HG03045 (cell line): ENCODE measurements at regions not wholly inside any gene's neighbourhood (a gene's known extent, or its start where the extent isn't known, plus 50 kb on each side); places are given as distances from the start of the nearest gene placed in this dataset.
A peak's percentile ranks its signal among the peaks of the same experiment; 100 is the strongest.
"Not testable (repeated sequence)": the region's sequence is repeated elsewhere in the genome, so short reads cannot be mapped to it uniquely, and the experiment has no call there.

Experiments
- ATAC-seq: cut with Tn5 transposase; IDR thresholded peaks from one replicate; pipeline ENCODE4 v1.9.1; 2021; ENCODE audit warnings: mild to moderate bottlenecking, moderate library complexity; ENCODE audit not compliant: unreplicated experiment

DNA sequence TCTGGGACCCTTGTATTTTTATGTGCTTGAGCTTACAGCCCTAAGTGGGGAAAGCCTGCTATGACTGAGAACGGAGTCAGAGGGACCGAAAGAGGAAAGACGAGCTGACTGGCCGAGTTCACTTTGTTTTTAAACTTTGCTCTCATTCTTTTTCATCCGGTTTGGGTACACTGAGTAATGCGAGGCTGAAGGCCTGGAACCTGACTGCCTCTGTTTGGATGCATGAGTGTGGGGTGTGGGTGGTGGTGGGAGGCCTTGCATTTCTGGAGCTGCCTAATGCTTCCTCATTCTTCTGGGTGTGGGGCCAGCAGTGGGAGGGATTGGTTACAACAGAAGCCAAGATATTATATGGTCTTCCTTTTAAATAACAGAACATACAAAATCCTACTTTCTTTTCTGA, 155.5 kb downstream of the BUB3 start:
- ATAC-seq: no peak

DNA sequence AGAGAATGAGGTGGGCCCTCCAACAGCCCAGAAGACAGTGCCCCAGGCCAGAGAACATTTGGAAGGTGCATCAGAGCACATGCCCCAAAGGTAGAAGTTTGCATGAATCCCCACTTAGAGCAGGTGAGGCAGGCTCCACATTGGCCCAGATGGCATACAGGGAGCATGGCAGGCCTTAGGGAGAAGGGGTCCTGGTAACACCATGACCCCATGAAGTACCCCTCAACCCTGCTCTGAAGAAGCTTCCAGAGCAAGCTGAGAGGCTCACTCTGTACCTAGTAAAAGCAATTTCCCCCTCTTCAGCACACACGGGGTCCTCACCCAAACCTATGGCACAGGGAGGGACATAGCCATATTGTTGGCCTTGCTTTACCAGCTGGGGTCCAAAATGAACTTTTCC, 162.6 kb downstream of the BUB3 start:
- ATAC-seq: no peak

DNA sequence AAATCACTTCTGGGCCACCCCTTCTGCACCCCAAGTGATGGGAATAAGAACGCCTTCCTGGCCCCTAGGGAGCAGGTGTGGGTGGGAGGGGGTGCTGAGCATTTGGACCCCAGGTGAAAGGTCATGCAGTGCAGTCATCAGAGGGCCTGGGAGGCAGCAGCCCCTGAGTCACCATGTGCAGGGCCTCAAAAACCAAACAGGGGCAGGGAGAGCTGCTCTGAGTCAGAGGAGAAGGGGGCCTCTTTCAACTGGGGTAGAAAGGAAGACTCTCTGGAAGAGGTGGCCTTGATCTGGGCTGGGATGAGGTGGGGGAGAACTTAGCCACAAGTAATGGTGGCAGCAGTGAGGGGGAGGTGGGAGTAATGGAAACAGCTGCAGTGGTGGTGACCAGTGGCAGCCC, 164.3 kb downstream of the BUB3 start:
- no peak for ATAC-seq

DNA sequence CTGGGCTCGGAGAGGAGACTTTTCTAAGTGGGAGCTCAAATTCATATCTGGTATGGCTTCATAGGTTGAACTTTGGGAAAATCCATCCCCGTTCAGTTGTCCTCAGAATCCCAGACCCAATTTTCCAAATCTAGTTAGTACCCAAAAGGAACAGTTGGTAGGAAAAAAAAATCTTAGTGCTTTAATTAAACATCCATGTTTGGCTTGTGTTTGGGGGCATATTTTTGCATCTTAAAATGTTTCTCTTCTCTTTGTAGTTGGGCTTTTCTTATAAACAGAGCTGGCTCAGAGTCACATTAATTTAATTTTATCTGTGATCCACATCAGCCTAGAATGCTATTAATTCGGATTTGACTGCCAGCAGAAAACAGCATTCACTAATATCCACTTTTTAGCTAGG, 165.9 kb downstream of the BUB3 start:
- ATAC-seq: no peak

DNA sequence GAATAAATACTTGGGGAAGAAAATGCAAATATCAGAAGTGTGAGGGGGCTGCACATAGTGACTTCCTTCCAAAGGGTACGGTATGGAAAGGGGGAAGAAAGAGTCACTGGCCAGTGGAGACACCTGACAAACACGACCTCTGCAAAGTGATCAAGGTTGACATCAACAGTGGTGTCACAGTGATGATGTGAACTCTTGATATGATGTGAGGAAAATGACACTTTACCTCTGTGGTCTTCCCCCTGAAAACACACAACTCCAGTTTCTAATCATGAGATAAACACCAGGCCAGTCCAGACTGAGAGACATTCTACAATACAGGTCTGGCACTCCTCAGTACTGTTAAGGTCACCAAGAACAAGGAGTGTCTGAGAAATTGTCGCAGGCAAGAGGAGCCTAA, 169.7 kb downstream of the BUB3 start:
- no peak for ATAC-seq

DNA sequence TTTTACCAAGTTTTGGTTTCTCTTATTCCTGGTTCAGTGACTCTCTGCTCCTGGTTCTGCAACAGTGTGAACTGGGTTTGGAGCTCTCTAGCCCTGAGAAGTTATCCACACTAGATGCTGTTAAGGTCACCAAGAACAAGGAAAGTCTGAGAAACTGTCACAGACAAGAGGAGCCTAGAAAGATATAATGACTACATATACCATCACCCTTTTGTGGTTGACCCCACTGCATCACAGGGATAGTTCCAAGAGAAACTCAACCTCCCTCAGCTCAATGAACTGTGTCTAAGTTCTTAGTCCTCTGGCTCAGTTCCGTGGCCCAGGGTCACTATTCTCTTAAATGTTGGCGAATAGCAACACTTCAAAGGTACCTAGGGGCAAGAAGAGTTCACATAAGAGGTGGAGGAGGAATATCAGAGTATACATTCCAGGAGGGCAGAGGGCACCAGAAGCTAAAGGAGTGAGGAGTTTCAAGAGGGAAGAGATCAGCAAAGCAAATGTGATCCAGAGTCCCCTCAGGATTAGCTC, 171.5 kb downstream of the BUB3 start:
- ATAC-seq: no peak

DNA sequence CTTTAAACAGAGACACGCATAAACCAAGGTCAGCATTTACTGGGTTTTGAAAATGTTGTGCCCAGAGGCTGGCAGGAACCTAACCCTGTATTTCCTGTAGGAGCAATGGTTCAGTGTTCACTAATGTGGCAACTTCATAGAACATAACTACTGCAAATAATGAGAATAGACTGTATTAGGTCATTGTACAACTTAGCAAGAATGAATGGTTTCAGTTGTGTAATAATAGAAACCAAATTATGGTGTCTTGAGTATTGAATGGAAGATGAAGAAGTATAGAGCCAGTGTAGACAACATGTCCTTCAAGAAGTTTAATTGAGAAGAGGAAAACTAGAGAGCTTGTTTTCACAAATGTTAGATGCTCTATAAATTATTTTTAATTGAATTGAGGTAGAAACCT, 172.5 kb downstream of the BUB3 start:
- no peak for ATAC-seq

DNA sequence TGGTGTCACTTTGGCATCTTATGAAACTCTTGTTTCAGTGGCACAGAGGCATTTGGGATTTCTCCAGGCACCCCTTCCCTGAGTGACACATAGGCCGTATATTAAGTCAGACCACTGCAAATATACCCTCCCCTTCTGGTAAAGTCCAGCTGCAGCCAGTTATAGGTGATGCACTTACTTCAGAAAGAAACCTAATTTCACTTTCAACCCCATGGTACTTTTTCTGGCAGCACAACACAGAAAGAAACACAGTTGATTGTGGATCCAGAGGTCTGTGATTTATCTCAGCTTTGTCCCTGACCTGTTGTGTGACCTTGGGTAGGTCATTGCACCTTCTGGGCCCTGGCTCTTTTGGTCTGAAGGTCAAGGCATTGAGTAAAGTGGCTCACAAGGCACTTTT, 173.2 kb downstream of the BUB3 start:
- peak; percentile 85 for ATAC-seq

DNA sequence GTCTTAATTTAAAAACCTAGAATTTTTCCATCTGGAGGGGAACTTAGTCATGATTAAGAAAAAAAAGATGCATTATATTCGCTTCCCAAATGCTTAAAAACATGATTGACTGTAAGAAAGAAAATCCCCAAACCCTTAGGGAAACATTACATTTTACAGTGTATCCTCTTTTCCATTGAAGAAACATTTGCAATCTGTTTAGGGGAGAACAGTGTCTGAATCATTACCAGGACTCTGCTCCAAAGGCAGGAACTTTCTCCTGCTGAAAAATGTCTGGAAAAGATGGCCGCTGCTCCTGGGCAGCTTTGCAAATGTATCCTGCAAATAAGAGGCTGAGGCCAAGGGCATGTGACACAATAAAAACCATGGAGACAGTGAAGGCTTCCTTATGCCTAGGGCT, 173.7 kb downstream of the BUB3 start:
- ATAC-seq: no peak

DNA sequence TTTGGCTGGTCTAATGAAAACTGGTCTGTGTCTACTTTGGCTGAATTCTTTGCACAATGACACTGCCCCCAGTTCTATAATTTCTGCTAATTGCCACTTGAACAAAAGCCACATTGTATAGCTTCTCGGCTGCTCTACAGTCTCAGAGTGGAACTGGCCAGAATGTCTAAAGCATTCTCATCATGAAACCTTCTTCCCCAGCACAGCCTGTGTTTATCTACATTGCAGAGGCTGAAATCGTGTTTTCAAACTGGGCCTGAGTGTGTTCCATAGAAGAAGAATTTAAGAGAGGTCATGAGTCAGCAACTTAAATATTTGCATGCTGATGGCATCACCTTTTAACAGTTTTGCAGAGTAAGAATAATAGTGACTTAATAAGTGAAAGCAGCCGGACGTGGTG, 177.2 kb downstream of the BUB3 start:
- no peak for ATAC-seq

DNA sequence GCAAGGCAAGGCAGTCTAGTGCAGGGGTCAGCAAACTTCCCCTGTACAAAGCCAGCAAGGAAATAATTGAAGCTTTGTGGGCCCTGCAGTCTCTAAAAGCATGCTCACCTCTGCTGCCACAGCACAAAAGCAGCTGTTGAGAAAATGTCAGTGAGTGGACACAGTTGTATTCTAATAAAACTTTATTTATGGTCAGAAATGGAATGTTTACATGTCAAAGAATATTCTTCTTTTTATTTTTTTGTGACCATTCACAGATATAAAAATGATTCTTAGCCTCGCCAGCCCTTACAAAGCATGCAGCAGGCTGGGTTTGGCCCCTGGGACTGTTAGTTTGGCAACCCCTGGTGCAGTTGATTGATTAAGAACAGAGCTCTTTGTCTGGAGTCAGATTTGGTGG, 192.4 kb downstream of the BUB3 start:
- no peak for ATAC-seq

DNA sequence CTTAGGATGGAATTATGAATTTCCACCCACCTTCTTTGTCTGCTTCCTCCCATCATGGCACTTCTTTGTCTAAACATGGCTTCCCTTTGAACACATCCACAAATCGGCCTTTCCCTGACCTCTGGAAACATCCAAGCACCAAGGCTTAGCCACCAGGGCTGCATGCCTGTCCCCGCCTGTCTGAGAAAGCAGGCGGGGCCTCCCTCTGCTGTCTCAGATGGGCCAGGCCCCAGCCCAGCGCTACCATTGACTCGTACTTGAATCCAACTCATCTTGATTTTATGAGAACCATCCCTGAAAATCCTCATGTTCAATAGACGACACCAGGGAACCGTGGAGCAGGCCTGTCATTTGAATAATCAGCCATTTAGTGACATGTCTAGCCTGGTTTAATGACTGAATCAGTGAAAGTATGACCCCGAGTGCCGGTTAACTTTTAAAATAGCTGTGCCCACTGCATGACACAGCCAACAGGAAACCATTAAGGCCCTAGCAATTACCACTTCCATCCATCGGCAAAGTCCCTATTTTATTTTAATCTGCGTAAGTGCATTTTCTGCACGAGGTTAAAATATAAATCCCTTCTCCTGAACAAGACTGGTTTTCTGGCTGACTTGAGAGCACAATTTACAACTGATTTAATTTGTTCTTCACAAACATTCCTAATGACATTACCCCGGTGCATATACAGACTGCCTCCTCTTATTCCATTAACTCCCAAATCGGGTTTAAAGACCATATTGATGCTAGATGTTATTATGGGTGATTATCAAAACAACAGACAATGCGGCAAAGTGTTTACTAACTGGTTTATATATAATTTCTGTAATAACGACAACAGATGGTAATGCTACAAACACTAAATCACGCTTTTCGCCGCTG, 194.7 kb downstream of the BUB3 start:
- no peak for ATAC-seq

DNA sequence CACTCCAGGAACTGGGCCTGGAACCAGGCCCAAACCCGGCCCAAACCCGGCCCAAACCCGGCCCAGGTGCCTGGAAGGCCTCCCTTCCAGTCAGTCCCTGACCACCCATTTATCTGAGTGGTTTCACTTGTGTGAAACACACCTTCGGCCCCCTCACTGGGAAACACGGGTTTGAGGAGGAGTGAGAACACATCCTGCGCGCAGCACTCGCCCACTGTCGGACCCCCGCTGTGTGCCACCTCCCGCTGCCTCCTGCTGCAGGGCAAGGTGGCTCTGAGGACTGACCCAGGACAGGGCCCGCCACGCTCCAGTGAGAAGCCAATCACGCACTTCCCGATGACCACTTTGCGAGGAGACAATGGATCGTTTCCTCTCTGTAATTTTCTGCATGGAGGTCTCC, 197.5 kb downstream of the BUB3 start:
- no peak for ATAC-seq

DNA sequence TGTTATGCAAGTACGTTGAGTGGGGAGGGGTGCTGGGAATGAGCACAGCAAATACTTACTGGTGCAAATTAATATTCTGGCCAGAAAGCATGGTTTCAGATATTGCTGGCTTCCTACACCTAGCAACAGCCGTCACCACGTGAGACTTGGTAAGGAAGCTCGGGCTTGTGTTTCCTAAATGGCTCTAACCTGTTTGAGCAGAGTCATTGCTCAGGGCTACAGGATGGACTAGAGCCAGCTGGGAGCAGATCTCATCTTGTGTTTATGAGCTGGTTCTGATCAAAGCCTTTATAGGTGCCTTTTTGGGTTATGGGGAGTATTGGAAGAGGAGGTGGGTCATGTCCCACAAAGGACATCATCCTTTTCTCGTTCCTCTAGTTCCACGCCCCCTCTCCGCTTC, 200.3 kb downstream of the BUB3 start:
- no peak for ATAC-seq

DNA sequence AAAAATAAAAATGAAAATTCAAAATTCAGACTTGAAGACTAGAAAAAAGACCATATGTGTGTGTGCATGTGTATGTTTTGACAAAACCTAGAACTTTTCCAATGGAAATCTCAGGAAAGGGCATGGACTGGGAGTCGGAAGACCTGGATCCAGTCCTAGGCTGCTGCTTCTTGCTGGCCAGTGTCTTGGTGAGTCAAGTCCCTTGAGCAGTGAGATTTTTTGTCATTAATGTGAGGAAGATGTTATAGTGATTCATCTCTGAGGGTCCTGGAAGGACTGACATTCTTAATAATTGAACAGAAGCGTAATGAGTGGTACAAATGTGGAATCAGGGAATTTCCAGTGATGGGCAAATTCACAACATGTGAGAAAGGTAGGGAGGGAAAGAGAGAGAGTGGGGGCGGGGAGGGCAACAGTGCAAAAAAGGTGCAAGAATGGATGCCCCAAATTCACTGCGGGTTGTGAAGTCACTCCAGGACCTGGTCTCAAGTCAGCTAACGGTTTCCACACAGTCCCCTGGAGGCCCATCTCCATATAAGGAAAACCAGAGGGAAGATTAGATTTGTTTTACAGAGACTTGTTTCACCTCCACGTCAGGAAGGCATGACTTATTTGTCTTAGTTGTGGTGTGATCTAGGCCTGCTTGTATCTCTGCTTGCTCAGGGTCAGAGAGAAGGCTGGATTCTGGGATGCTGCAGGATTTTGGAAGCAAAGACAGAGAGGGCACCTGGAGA, 201.7 kb downstream of the BUB3 start:
- no peak for ATAC-seq

DNA sequence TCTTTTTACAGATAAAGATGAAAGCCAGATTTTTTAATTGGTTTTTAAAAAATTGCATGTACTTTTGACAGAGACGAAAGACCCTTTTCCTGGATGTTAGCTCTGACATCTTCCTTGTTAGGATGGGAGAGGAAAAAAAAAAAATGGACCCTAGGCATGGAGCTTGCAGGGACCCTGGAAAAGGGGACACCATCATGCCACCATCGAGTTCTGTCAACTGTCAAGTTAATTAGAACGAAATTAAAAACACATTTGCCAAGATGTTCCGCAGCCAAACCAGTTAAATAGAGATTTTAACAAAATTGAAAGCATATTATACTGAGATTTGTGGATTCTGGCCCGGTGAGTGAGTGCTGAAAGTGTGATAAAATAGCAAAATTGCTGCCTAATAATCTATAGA, 202.6 kb downstream of the BUB3 start:
- no peak for ATAC-seq

DNA sequence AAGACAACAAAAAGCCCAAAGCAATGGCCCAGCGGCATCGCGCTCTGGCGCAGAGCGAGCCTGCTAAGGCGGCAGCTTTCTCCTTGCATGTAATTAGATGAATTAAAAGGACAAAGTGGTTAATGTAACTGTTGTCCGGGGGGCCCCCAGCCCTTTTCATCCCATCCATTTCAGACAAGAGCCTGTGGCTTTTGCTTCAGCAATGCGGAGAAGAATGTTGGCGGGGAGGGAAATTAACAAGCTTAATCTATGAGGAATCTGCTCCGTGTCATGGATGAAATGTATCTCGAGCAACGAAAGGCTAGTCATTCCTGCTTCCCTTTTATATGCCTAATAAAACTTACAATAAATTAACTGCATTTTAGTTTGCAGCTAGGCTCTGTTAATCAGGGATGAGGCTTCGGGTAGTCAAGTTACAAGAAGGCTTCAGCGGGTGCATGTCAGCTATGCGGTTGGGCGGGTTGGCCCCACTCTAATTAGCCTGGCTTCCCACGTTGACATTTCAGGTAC, 203.3 kb downstream of the BUB3 start:
- no peak for ATAC-seq

DNA sequence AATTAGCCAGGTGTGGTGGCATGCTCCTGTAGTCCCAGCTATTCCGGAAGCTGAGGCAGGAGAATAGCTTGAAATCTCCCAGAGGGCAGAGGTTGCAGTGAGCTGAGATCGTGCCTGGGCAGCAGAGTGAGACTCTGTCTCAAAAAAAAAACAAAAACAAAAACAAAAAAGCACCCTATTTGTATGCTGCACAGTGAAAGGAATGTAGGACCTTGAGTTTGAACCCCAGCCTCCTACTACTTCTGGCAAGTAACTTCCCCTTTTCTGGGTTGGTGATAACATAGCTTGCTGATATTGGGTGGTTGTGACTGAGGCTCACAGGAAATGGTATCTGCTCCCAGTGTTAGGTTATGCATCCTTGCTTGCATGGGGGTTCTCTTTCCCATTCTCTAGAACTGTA, 205.3 kb downstream of the BUB3 start:
- no peak for ATAC-seq

DNA sequence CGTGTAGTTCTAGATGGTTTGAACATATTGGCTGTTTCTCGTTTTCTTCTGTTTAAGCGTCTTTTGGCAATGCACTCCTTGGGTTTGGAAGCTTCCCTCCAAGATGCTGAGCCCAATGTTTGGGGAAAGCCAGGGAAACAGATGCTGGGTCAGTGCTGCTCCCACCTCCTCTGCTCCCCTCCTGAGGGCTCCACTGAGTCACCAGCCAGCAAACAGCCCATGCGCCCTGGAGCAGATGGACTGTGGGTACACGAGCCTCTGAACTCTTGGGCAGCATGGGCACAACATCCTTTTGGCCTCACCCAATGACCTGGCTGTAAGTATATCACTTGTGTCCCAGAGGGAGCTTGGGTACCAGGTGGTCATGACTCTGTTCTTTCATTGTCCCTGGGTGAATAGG, 207.6 kb downstream of the BUB3 start:
- no peak for ATAC-seq

DNA sequence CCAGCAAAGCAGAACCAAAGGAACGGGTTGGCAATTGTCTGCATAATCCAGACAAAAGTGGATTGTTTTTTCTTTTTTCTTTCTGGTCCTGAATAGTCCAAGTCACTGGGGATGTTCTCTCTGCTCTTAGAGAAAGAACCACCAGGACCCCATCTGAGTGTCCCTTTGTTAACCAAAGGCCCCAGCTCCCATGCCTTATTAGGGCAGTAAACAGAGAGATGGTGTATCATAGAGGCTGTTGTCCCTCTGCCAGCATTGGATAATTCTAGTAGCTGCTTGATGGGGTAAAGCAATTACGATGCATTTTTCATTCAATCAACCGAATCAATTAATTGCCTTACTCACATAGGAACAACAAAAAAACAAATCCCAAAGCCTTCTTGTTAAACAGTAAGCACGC, 213.0 kb downstream of the BUB3 start:
- ATAC-seq: no peak

DNA sequence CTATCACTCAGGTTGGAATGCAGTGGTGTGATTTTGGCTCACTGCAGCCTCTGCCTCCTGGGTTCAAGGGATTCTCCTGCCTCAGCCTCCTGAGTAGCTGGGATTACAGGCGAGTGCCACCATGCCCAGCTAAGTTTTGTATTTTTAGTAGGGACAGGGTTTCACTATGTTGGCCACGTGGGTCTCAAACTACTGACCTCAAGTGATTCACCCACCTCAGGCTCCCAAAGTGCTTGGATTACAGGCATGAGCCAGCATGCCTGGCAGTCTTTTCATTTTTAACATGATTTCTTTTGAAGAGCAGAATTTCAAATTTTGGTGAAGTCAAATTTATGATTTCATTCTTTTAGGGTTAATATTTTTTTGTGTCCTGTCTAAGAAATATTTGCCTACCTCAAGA, 217.4 kb downstream of the BUB3 start:
- not testable (repeated sequence) for ATAC-seq

DNA sequence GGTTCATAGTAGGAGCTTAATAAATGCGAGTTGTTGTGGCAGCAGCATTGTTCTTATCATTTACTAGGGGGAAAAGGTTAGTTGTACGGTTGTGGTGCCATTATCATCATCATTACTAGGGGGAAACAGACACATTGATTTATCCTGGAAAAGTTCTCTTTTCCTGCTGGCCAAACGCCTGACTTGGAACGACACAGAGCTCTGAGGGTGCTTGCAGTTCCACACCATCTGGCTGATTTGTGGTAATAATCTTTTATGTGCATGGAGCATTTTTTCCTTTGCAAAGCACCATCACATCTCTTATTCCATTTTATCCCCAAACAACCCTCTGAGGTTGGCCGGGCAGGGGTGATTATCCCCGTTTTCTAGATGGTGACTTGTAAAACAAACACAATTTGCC, 219.4 kb downstream of the BUB3 start:
- no peak for ATAC-seq
